Ishikawa (cell line): ENCODE measurements at regions not wholly inside any gene's neighbourhood (a gene's known extent, or its start where the extent isn't known, plus 50 kb on each side); places are given as distances from the start of the nearest gene placed in this dataset.

ENCODE experiments used
- CEBPB ChIP-seq: IDR thresholded peaks from 2 replicates; pipeline ENCODE4 v1.6.1; 2012
- CREB1 ChIP-seq: IDR thresholded peaks from 2 replicates; pipeline ENCODE4 v1.6.1; 2012; ENCODE audit warnings: low read depth
- EGR1 ChIP-seq: IDR thresholded peaks from 2 replicates; pipeline ENCODE4 v1.6.1; 2012
- EP300 ChIP-seq: IDR thresholded peaks from 2 replicates; pipeline ENCODE4 v1.6.1; 2012; ENCODE audit warnings: borderline replicate concordance
- FOXM1 ChIP-seq: IDR thresholded peaks from 2 replicates; pipeline ENCODE4 v1.6.1; 2012; ENCODE audit warnings: low read depth, borderline replicate concordance
- MAX ChIP-seq: IDR thresholded peaks from 2 replicates; pipeline ENCODE4 v1.6.1; 2012
- NFIC ChIP-seq: IDR thresholded peaks from 2 replicates; pipeline ENCODE4 v1.6.1; 2012
- RAD21 ChIP-seq: IDR thresholded peaks from 2 replicates; pipeline ENCODE4 v1.6.1; 2012; ENCODE audit warnings: low read depth
- REST ChIP-seq: IDR thresholded peaks from 2 replicates; pipeline ENCODE4 v1.6.1; 2012; ENCODE audit warnings: low read depth, mild to moderate bottlenecking
- TAF1 ChIP-seq: IDR thresholded peaks from 2 replicates; pipeline ENCODE4 v1.6.1; 2012; ENCODE audit warnings: low read depth, mild to moderate bottlenecking
- TCF12 ChIP-seq: IDR thresholded peaks from 2 replicates; pipeline ENCODE4 v1.6.1; 2012; ENCODE audit warnings: low read depth
- TEAD4 ChIP-seq: IDR thresholded peaks from 2 replicates; pipeline ENCODE4 v1.6.1; 2012
- USF1 ChIP-seq: IDR thresholded peaks from 2 replicates; pipeline ENCODE4 v1.6.1; 2012
- YY1 ChIP-seq: IDR thresholded peaks from 2 replicates; pipeline ENCODE4 v1.6.1; 2012; ENCODE audit warnings: low read depth
- ZBTB7A ChIP-seq: IDR thresholded peaks from 2 replicates; pipeline ENCODE4 v1.6.1; 2012; ENCODE audit warnings: low read depth

- no peak for TF ChIP-seq CEBPB
- no peak for TF ChIP-seq YY1
- TF ChIP-seq NFIC, result no peak
- no peak for TF ChIP-seq RAD21
- no peak for TF ChIP-seq USF1
- no peak for TF ChIP-seq EGR1
- no peak for TF ChIP-seq EP300
- TF ChIP-seq TAF1, result no peak
Observed at GRCh38 chr16:87037012-87037411, 280.2 kb downstream of the C16orf95 start.

GRCh38 chr16:87040169-87041117, 276.7 kb downstream of the C16orf95 start:
- TF ChIP-seq CREB1 (no peak), RAD21 (no peak), USF1 (no peak)

GRCh38 chr16:87041286-87041685, 275.9 kb downstream of the C16orf95 start:
- TF ChIP-seq CEBPB (no peak), USF1 (no peak), EGR1 (no peak), EP300 (no peak), REST (no peak), TCF12 (no peak), RAD21 (no peak), ZBTB7A (no peak), TEAD4 (no peak), TAF1 (no peak), MAX (no peak), CREB1 (no peak), NFIC (no peak), FOXM1 (no peak), YY1 (no peak)

GRCh38 chr16:87042551-87043230, 274.5 kb downstream of the C16orf95 start:
- TF ChIP-seq YY1 (no peak), EGR1 (no peak), REST (no peak), TCF12 (no peak), EP300 (no peak), RAD21 (no peak), ZBTB7A (no peak), FOXM1 (no peak), TEAD4 (no peak), TAF1 (no peak), CREB1 (no peak), CEBPB (no peak), USF1 (no peak), NFIC (no peak), MAX (no peak)
